ENCODE measurements at regions not wholly inside any gene's neighbourhood (a gene's known extent, or its start where the extent isn't known, plus 50 kb on each side); places are given as distances from the start of the nearest gene placed in this dataset.
A peak's percentile ranks its signal among the peaks of the same experiment; 100 is the strongest.

DNA sequence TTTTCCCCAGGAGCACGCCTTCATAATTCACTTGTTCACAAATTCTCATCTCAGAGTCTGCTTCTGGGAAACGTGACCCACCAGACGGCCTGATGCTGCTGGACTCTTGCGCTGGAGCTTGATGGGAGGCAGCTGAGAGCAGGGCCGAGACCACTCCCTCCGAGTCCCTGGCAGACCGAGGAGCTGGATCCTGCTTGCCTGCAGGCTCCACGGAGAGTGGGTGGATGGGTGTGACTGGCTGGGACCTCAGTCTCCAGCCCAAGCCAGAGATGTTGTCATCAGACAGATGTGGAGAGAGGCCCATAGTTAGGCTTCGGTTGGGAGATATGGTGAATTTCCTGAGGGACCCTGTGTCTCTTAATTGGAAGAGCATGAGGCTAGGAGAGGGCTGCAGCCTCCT, 76.4 kb downstream of the TSN start:
- TF ChIP-seq, protein P1, sequence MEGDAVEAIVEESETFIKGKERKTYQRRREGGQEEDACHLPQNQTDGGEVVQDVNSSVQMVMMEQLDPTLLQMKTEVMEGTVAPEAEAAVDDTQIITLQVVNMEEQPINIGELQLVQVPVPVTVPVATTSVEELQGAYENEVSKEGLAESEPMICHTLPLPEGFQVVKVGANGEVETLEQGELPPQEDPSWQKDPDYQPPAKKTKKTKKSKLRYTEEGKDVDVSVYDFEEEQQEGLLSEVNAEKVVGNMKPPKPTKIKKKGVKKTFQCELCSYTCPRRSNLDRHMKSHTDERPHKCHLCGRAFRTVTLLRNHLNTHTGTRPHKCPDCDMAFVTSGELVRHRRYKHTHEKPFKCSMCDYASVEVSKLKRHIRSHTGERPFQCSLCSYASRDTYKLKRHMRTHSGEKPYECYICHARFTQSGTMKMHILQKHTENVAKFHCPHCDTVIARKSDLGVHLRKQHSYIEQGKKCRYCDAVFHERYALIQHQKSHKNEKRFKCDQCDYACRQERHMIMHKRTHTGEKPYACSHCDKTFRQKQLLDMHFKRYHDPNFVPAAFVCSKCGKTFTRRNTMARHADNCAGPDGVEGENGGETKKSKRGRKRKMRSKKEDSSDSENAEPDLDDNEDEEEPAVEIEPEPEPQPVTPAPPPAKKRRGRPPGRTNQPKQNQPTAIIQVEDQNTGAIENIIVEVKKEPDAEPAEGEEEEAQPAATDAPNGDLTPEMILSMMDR (IDR thresholded peaks at IDR 0.05): no peak
- TF ChIP-seq POLR2A (IDR thresholded peaks at IDR 0.05) (no peak), POLR2AphosphoS5 (IDR thresholded peaks at IDR 0.05) (peak; percentile 10), EP300 (IDR thresholded peaks at IDR 0.05) (no peak)

Measured in gastroesophageal sphincter (tissue), 3 donors.